Mesothelial cell of epicardium (in vitro differentiated cells): ENCODE measurements at regions not wholly inside any gene's neighbourhood (a gene's known extent, or its start where the extent isn't known, plus 50 kb on each side); places are given as distances from the start of the nearest gene placed in this dataset.

Source experiments
- DNase-seq, 2 experiments: peaks; one replicate each; pipeline ENCODE4 v3.0.0; 2021; ENCODE audit warnings: low spot score in 2 of 2; ENCODE audit not compliant: unreplicated experiment in 2 of 2
- H3K27ac Mint-ChIP-seq: 2 replicates; pipeline ENCODE4 v1.8.0; 2021; ENCODE audit warnings: mixed read lengths
- H3K27me3 Mint-ChIP-seq: 2 replicates; pipeline ENCODE4 v1.8.0; 2021; ENCODE audit warnings: low read depth, mixed read lengths
- H3K36me3 Mint-ChIP-seq: 2 replicates; pipeline ENCODE4 v1.8.0; 2021; ENCODE audit warnings: mixed read lengths
- H3K4me1 Mint-ChIP-seq: 2 replicates; pipeline ENCODE4 v1.8.0; 2021; ENCODE audit warnings: mixed read lengths
- H3K4me3 Mint-ChIP-seq: 2 replicates; pipeline ENCODE4 v1.8.0; 2021; ENCODE audit warnings: mild to moderate bottlenecking, moderate library complexity, mixed read lengths
- H3K9me3 Mint-ChIP-seq: 2 replicates; pipeline ENCODE4 v1.8.0; 2021; ENCODE audit warnings: mixed read lengths
- TF ChIP-seq, protein P1 (sequence below): fragments of 200-600 bp; sonication (generic); IDR thresholded peaks from one replicate; pipeline ENCODE4 v1.5.0; 2021; ENCODE audit warnings: antibody characterized with exemption; ENCODE audit not compliant: unreplicated experiment

- Mint-ChIP-seq H3K9me3 (no peaks in the 10 kb centered on the region), H3K27ac (no peak overlapping the region), H3K27me3 (no peaks in the 10 kb centered on the region), H3K4me1 (no peaks in the 10 kb centered on the region), H3K4me3 (no peak overlapping the region), H3K36me3 (no peaks in the 10 kb centered on the region)
- no peak for DNase-seq
- TF ChIP-seq, protein P1, sequence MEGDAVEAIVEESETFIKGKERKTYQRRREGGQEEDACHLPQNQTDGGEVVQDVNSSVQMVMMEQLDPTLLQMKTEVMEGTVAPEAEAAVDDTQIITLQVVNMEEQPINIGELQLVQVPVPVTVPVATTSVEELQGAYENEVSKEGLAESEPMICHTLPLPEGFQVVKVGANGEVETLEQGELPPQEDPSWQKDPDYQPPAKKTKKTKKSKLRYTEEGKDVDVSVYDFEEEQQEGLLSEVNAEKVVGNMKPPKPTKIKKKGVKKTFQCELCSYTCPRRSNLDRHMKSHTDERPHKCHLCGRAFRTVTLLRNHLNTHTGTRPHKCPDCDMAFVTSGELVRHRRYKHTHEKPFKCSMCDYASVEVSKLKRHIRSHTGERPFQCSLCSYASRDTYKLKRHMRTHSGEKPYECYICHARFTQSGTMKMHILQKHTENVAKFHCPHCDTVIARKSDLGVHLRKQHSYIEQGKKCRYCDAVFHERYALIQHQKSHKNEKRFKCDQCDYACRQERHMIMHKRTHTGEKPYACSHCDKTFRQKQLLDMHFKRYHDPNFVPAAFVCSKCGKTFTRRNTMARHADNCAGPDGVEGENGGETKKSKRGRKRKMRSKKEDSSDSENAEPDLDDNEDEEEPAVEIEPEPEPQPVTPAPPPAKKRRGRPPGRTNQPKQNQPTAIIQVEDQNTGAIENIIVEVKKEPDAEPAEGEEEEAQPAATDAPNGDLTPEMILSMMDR: no peak
Measured at GRCh38 chr11:89660234-89660633, 49.9 kb upstream of the TRIM77 start.
